ENCODE measurements at regions not wholly inside any gene's neighbourhood (a gene's known extent, or its start where the extent isn't known, plus 50 kb on each side); places are given as distances from the start of the nearest gene placed in this dataset.

DNA sequence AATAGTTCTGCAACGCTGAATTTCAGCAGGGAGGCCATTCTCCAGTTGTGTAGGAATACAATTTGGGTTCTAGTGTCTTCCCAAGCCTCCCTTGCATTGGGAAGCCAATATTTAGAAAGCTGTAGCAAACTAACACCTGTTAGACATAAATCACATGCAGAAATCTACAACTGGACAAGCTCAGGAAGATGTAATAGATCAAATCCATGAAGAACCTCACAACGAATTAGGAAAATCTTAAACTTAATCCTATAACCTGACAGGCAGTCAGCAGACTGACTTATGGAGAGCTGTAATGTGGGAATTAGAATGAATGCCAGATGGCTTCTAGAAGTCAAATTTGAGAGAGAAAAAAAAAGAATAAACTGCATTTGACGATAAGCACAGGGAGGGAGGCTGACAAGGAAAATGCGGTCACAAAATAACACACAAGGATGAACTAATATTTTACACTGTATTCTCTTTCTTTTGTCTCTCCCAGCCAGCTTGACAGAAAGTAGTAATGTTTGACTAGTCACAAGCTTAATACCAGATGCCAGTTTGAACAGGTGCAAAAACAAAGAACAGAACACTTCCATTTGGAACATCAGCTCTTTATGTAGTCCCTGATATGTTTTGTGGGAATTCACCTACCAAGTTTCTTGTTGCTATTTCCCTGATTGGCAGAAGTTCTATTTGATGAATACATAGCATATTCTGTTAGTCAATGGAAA is 50.8 kb upstream of the FANCL start (continued):
- TF ChIP-seq CHD7 (IDR thresholded peaks at IDR 0.05; ENCODE audit: insufficient replicate concordance, low read length) (no peak), RBBP5 (IDR thresholded peaks at IDR 0.05; ENCODE audit: borderline replicate concordance, low read depth, low read length) (no peak), RFX5 (IDR thresholded peaks at IDR 0.05; ENCODE audit: borderline replicate concordance, low read depth, low read length) (no peak), SIX5 (IDR thresholded peaks at IDR 0.05; ENCODE audit: low read depth, low read length) (no peak), CBX5 (IDR thresholded peaks at IDR 0.05; ENCODE audit: low read depth, low read length) (no peak), POU5F1 (IDR thresholded peaks at IDR 0.05; ENCODE audit: low read depth, low read length) (no peak), MAFK (IDR thresholded peaks at IDR 0.05; ENCODE audit: low read depth, low read length) (no peak), BACH1 (IDR thresholded peaks at IDR 0.05; ENCODE audit: low read length) (no peak), TEAD4 (IDR thresholded peaks at IDR 0.05; ENCODE audit: low read depth, low read length) (no peak)
- TF ChIP-seq, protein P1, sequence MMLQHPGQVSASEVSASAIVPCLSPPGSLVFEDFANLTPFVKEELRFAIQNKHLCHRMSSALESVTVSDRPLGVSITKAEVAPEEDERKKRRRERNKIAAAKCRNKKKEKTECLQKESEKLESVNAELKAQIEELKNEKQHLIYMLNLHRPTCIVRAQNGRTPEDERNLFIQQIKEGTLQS (IDR thresholded peaks at IDR 0.05; ENCODE audit: insufficient read depth, low read depth, low read length): no peak
